ENCODE measurements at regions not wholly inside any gene's neighbourhood (a gene's known extent, or its start where the extent isn't known, plus 50 kb on each side); places are given as distances from the start of the nearest gene placed in this dataset.
"Not testable (repeated sequence)": the region's sequence is repeated elsewhere in the genome, so short reads cannot be mapped to it uniquely, and the experiment has no call there.

GRCh38 chr14:22131749-22132476 lies 457.1 kb downstream of the DAD1 start:
- no peak for DNase-seq

DNA sequence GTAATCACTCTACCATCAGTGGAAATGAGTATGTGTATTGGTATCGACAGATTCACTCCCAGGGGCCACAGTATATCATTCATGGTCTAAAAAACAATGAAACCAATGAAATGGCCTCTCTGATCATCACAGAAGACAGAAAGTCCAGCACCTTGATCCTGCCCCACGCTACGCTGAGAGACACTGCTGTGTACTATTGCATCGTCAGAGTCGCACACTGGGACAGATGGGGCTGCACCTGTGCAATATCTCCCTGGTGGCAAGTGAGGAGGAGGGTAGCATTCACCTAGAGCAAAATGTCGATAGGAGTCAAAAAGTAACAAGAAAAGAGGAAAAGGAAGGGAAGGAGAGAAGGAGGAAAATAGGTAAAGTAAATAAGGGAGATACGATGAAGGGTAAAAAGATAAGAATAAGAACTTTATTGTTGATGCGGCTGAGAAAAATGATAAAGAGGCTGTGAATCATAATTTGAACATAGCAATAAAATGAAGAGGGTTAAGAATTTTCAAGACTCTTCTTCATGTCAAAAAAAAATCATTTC lies 450.5 kb upstream of the OR4E1 start:
- DNase-seq: no peak

DNA sequence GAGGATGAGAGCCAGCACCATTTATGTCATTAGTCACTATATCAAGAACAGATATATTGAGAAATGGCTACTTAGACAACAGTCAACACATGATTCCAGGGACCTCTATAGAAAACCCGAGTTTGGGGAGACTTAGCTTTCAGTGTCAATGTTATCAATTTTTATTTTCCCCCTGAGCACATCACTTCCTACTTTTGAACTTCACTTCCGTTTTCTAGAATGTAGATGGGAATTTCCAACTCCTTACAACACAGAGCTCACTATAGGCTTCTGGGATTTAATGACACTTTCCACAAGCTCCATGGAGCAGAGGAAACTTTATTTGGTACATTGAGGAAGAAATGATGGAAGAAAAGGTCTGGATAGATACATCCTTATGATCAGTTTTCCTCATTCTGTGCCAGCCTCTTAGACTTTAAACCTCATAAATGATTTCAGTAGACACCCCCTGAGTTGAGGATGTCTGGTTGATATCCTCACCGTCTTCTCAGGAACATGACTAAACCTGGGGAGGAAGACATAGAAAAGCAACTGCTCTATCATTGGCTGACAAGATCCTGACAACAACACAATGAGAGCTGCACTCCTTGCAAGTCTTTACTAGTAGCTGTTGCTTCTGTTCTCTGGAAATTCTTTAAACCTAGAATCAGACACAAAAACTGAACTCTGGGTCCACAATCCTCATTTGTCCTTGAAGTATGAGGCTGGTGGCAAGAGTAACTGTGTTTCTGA lies 449.4 kb upstream of the OR4E1 start:
- no peak for DNase-seq

GRCh38 chr14:22122227-22122818 lies 448.7 kb upstream of the OR4E1 start:
- no peak for DNase-seq

DNA sequence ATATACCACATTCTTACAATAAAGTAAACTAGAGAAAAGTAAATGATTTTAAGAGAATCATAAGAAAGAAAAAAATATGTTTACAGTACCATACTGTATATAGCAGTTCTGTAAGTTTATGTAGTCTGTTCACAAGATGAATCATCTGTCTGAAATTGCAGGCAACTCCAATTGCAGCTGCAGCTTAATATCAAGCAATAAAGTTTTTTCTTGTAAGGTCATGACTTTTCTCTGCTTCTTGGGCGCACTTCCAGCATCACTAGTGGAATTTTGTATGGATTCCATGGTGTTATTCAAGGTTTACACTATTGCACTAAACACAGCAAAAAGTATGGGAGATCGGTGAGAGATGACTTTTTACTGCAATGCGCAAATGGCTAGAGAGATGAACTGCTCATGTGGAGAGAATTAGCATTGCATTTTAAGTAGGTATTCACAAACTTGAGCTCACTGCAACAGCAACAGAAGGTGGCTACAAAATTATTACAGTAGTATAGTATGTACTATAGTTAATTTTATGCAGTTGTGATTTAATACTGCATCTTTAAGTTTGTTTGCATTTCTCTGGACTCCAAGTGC lies 445.4 kb upstream of the OR4E1 start:
- DNase-seq: no peak

GRCh38 chr14:22113401-22113800 lies 439.8 kb upstream of the OR4E1 start:
- DNase-seq: no peak

GRCh38 chr14:22112004-22112403 lies 438.4 kb upstream of the OR4E1 start:
- no peak for DNase-seq

DNA sequence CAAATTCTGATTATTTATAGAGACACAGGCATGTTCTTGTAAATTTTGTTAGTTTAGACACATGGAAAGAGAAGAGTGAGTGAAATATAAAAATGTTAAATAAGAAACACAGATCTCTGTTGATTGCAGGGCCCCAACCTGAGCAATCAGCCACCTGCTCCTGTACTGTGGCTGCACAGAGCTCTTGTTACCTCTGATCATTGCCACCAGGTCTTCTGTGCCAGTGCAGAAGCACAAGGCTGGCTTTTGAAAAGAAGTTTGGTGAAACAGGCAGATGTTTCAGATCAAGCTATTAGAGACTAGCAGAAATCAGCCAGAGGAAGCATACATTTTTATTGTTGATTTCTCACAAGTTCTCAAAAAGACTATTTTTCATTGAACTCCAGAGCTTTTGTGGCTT lies 434.1 kb upstream of the OR4E1 start:
- DNase-seq: no peak

DNA sequence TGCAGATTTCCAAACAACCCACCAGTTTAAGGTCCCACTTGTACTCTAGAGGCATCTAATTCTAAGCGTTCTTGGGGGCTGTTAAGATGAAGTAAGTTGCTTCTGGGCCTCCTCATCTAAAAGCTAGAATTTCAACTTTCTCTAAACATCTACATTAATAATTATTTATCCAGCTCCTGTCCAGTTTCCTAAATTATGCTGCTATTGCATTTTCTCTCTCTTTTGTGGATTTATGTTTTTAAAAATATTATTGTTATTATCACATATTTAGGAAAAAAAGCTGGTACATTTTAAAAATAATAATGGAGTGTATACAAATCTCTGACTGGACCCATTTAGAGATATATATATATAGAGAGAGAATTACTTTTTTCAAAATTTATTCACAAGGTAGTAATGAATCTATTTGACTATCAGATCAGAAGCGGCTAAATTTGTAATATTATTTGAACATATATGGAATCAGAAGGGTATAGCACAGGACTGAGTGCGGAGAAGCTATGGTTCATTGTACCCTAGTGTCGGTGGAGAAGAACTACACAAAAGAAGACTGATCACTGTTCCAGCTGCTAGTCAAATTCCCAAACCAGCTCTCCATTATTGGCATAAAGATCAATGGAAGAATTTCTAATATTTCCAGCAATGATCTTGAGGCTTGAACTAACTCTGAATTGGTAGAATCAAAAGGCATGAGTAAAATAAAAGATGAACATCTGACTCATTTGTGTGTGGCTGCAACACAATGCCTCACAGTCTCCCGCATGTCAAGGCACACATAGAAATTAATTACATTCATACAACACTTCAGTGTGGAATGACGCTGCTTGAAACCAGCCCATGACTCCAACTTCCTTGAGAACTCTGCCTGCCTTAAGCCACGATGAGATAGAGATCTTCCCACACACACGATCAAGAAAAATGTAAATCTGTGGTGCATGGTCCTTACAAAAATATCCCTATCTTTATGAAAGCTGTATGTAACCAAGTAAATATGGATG lies 433.4 kb upstream of the OR4E1 start:
- no peak for DNase-seq

DNA sequence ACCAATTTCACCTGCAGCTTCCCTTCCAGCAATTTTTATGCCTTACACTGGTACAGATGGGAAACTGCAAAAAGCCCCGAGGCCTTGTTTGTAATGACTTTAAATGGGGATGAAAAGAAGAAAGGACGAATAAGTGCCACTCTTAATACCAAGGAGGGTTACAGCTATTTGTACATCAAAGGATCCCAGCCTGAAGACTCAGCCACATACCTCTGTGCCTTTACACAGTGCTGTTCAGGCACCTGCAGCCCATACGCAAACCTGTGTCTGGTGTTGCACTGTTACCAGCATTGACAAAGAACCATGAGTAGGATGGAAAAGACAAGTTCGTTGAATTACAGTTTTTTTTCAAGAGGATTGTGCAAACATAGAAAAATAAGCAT lies 432.0 kb upstream of the OR4E1 start:
- DNase-seq: no peak

GRCh38 chr14:22105006-22105623 lies 431.5 kb upstream of the OR4E1 start:
- DNase-seq: no peak

GRCh38 chr14:22100764-22101120 lies 427.1 kb upstream of the OR4E1 start:
- not testable (repeated sequence) for DNase-seq

DNA sequence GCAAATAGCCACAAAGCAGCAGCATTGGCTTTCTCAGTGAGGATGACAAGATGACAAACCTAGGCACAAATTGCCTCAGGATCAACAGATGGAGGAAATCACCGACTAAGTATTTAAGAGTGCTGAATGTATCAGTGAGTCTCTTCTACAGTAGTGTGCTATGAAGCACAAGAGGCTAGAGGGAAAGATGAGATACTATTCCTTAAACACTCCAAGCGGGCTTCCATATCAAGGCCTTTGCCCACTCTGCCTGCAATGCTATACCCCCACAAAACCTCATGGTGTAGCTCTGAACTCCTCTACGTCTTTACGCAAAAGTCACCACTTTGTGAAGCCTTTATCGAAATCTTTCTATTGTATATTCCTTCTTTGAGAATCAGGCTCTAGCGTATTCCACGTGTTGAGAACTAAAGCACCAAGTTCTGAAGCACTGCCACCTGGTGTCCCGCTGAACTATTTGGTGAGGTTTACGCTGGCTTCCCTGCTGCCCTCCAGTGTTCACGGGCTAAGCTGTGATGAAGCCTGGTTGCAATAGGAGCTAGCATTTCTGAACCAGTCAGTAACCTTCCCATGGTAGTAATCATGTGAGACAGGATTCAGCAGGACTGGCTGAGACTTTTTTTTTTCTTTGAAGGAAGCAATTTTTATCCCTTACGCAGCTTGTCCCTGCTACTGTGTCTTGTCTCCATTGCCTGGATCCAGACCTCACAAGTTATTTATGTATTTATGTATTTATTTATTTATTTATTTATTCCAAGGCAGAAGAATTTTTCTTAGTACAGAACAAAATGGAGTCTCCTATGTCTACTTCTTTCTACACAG lies 426.5 kb upstream of the OR4E1 start:
- no peak for DNase-seq

- DNase-seq: no peak
Measured at GRCh38 chr14:22098435-22098834, 424.8 kb upstream of the OR4E1 start.

GRCh38 chr14:22097586-22098292 lies 424.1 kb upstream of the OR4E1 start:
- DNase-seq: no peak

DNA sequence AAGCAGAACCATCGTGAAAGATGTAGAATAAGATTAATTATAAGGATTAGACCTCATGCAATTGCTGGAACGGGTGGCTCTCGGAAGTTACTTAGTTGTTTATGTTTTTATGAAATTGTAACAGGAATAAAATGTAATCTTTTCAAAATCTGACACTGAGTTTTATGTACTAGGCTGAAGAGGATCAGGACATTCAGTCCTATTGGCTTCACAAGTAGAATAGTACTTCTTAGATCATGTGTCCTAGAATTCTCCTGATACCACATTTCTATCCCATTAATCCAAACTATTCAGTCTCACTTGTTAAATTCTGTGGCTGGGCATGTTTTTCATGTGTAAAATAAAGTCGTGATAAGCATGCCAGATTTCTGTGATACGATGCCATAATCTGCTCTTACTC lies 423.5 kb upstream of the OR4E1 start:
- DNase-seq: no peak

GRCh38 chr14:22096514-22096895 lies 422.9 kb upstream of the OR4E1 start:
- DNase-seq: no peak

DNA sequence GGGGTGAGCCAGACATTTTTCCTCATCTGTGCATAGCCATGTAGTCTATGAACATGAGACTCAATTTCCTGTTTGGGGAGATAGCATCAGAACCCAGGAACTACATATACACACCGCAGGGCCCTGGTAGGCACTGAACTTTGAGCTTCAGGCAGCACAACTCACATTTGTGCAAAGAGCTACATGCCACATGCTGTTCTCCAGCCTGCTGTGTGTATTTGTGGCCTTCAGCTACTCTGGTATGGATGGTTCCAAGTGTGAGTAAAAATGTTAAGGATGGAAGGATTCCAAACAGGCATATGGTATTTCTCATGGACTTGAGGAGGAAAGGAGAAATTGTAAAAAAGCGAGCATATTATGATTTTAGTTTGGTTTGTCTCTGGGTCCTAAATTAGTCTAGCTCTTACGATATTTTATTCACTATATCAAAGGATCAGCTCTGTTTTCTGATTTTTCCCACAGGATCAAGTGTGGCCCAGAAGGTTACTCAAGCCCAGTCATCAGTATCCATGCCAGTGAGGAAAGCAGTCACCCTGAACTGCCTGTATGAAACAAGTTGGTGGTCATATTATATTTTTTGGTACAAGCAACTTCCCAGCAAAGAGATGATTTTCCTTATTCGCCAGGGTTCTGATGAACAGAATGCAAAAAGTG lies 422.4 kb upstream of the OR4E1 start:
- no peak for DNase-seq

DNA sequence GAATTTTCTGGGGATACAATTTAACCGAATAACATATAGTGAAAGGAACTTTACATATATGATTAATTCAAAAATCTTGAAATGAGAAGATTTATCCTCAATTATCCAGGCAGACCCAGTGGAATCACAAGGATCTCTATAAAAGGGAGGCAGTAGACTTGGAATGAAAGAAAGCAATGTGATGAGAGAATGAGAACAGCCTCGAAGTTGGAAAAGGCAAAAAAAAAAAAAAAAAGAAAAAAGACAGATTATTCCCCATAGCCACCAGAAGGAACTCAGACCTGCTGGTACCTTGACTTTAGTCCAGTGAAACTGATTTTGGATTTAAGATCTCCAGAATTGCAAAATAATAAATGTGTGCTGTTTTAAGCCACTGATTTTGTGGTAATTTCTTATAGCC lies 416.3 kb upstream of the OR4E1 start:
- DNase-seq: no peak

All from activated gamma-delta T cell (primary cell).